NCI-H2107 treated with DMSO at 0.1 percent for 48 hours (cell line): ENCODE measurements at regions not wholly inside any gene's neighbourhood (a gene's known extent, or its start where the extent isn't known, plus 50 kb on each side); places are given as distances from the start of the nearest gene placed in this dataset.

ENCODE experiments used
- DNase-seq: peaks from one replicate; lab custom pipeline; 2025; ENCODE audit not compliant: unreplicated experiment; lab: John Stamatoyannopoulos, UW

DNA sequence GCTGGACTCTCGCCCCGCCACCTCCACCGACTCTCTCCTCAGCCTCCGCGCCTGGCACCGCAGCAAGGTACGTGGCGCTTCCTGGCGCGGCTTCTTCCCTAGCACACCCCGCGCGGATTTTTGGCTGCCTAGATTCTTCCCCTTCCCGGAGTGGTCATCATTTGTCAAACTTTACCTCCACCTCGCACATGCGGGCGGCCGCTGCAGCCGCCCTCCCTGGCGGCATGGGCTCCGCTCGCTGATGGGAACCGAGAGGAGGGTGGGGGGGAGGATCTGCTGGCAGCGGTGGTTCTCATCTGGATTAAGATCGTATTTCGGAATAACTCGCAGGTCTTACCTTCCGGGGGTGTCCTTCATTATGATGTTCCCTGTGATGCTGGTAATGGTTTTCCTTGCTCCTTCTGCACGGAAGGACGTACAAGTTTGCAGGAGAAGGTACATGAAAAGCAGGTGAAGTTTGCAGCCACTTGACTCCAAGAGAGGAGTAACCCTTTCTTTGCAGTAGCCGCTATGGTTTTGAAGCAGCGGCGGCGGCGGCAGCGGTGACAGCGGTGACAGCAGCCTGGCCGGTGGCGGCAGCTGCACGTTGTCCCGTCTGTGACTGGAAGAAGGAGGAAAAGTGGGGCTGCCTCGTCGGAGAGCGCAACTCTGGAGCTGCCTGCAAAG, 2183.9 kb upstream of the TENM3 start:
- no peak for DNase-seq

DNA sequence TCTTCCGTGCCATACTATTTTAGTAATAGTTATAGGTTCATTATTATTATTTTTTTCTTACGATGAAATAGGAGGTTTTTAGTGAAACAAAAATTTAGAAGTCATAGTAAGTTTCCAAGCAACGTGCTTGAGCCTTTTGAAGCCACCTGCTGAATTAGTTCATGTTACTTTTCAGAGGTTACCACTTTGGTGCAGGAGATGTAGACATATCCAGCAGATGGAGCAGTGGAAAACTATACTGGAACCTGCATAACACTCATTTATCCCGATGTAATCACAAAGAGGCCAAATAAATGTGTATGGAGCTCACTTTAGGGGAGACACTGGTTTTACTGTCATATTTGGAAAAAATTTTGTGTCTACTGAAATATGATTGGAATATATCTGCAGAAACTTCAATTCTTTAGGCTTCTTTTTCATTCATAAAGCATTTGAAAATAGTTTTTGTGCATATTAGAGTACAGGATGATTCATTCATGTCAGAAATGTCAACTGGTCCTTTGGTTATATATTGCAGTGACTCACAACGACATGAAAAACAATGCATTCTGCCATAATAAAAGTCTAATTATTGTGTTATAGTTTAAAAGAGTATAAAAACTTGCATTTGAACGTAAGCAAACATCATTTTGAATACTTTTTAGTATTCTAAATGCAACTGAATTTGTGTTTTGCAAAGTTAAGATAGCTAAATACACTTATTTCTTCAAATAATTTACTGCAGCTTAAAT, 2182.9 kb upstream of the TENM3 start:
- peak; percentile 8 for DNase-seq

DNA sequence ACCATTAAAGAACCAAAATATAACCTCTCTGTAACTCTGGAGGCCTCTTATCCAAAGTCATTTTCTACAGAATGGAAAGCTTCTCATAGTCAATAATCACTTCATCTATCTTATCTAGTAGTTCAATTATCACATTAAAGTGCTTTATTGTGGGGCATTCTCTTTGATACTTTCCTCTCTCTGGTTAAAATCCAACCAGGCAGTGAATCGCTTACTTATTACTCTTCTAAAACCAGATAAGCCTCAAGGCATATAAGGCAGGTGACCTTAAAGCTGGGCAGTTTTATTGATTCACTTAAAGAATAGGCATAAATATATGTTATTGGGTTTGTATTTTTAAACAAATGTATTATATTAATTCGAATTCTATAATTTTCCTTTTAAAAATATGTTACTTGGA, 2162.1 kb upstream of the TENM3 start:
- DNase-seq: no peak

DNA sequence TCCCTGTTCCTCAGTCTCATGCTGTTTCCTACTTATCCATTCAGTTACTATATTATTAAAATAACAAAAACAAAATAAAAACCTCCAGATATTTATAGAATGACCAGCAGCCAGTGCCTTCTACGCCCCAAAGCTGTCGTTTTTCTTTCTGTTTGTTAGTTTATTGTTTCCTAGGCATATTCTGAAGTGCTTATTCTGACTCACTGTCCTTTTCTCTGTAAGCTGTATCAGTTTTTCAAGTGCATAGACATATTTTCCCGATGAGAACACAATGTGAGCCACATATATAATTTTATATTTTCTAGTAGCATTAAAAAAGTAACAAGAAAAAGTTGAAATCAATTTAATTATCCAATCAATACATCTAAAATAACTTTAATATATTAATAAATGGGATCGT, 2158.6 kb upstream of the TENM3 start:
- no peak for DNase-seq

DNA sequence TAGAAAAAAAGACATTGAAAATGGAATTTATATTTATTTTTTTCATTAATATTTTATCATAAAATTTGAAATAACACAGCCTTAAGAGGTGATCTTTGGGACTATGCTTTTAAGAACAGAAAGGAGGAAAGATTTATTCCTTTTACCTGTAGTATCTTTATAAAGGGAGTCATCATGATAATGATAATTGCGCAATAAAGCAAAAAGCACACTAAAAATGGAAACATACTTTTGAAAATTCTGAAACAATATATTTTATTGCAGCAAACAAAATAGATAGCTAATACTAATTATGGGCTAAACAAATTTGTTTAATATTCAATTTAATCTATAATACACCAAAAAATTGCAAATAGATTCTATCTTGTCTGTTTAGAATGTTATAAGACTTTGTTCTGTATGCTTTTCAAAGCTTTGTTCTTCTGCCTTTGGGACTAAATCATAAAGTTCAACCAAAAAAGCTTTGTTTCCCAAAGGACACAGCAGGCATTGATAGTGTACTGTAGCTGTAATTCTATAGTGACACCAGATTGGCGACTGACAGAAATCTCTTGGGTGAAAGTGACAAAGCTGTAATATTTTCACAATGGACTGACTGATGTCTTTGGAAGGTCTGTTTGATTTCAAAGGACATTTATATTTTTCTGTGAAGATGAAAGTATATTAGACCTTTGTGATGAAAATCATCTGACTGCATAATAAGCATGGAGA, 2156.6 kb upstream of the TENM3 start:
- DNase-seq: no peak

DNA sequence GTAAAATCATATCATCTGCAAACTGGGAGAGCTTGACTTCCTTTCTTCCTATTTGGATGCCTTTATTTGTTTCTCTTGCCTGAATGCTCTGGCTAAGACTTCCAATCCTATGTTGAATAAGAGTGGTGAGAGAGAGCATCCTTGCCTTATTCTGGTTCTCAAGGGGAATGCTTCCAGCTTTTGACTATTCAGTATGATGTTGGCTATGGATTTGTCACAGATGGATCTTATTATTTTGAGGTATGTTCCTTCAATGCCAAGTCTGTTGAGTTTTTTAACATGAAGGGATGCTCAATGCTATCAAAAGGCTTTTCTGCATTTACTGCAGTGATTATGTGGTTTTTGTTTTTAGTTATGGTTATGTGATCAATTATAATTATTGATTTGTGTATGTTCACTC, 2144.6 kb upstream of the TENM3 start:
- no peak for DNase-seq

DNA sequence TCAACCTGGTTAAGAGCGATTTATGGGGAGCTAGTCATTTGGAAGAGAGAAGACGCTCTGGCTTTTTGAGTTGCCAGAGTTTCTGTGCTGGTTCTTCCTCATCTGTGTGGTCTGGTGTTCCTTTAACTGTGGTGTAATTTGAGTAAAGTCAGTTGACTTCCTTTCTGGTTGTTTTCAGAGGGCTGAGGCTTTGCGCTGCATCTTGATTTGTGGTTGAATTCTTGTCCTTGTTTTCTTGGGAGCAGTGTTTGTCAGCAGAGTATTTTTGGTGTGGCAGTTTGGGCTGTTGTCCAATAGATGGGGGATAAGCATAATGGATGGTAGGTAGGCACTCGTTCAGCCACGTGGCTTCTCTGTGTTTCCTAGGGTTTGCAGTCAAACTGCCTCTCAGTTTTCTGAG, 2143.2 kb upstream of the TENM3 start:
- no peak for DNase-seq

DNA sequence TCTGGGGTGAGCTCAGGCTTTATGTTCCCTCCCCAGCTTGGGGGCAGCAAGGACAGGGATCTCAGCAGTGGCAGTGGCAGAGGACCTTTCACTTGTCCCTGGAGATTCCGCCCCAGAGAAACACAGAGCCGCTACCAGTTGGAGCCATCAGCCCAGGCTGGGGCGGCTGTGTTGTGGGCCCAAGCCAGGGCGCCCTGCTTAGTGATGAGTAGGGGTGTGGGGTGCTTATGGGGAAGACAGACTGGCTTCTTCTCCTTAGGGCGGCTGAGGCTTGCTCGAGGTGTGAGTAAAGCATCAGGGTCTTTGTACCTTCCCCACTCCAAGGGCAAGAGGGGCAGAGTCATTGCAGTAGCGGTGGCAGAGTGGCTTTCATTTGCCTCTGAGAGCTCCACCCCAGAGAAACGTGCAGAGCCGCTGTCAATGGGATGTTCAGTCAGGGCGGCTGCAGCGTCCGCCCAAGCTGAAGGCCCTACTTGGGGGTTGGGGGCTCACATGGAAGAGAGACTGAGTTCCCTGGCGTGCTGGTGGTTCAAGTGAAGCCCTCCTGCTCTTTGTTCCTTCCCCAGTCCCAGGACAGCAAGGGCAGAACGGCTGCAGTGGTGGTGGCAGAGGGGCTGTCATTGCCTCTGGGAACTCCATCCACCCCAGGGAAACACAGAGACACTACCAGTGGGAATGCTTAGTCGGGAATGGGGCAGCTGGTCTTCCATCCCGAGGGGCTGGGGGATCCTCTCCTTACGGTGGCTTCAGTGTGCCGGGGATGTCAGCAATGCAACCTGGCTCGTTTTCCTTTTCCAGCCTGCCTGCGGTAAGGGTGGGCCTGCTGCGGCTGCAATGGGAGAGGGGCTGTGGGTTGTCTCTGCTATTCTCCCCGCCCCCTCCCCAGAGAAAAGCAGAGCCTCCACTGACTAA, 2142.5 kb upstream of the TENM3 start:
- no peak for DNase-seq

DNA sequence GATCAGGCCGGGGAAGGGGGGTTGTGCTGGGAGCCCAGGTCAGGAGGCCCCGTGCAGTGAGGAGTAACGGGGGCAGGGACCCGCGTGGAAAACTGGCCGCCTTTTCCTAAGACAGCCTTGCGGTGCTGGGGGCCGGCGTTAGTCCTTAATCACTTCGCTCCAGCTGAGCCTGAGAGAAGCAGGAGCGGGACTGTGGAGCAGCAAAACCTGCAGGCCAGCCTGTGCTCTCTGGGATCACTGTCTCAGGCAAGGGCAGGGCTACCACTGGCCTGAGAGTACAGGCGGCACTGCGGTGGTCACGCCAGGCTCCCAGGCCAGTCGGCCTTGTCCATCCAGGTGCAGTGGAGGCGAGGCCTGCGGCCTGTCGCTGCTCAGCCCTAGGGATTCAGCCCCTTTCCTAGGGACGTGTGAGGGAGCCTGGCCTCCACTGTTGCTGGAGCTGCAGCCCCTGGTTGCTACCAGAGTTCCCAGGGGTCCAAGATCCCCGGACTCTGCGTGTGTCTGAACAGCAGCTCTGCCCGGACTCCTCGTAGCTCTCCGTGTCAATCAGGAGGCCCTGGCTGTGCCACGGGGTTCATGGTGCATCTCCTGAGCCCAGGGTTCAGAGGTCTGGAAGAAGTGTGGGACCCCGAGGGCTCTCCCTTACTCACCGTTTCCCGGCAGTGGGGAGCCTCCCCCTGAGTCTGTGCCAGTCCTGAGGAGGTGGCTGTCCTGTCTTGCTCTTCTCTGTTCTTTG, 2141.7 kb upstream of the TENM3 start:
- DNase-seq: no peak

DNA sequence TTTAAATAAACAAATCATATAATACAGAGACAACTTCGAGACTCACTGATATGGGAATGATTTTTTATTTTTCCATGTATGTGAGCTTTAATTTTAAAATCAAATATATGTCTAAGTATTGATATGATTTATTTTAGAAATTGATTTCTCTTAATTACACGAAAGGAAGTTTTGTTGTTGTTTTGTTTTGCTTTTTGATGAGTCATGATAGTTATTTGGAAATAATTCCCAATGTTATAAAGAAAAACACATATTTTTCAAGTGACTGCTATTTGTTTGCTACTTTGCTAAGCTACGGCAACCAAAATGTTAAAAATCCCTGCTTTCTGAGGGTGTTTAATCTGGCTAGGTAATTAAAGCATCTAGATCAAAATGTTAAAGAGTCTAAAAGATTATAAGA, 2139.4 kb upstream of the TENM3 start:
- DNase-seq: no peak

DNA sequence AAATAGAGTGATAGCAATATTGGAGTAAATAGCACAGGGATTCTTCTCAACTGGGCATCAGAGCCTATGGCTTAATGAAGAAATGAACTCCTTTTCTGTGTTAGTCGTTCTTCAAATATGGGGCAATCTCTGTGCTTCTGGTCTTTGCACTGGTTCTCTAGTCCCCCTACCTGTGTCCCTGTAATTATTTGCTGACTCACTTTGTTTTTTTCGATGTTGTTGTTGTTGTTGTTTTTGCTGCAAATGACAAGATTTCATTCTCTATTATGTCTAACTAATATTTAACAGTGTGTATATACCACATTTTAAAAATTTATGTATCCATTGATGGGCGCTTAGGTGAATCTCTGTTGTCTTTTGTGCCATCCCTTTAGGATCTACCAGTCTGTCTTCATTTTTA, 2137.8 kb upstream of the TENM3 start:
- DNase-seq: no peak

DNA sequence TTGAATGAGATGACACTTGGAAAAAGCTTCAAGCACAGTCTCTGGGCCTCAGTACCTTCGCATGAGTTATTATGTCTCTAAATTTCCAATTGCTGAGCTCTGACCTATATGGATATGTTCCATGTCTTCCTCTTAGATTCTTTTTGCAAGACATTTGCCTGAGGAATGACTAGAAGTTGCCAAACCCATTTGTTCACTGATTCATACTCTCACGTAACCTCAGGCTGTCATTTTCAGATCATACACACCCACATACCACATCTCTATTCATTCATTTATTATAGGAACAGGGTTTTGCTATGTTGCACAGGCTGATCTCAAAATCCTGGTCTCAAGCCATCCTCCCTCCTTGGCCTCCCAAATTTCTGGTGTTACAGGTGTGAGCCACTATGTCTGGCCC, 2137.1 kb upstream of the TENM3 start:
- DNase-seq: no peak

DNA sequence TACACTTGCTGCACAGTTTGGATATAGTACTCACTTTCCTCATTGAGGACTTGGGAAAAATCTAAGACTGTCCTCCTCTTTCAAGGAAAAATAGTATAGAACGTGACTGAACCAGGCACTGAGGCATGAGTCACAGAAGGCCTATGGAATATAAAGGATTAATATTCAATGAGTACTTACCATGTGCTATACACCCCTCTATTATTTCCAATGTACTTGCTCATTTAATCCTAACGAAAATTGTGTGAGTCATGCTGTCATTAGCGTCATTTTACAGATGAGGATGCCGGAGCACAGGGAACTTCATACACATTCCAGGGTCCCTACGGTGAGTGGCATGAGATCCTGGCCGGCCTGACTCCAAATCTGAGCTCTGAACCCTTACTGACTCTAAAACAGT, 2136.2 kb upstream of the TENM3 start:
- DNase-seq: no peak

DNA sequence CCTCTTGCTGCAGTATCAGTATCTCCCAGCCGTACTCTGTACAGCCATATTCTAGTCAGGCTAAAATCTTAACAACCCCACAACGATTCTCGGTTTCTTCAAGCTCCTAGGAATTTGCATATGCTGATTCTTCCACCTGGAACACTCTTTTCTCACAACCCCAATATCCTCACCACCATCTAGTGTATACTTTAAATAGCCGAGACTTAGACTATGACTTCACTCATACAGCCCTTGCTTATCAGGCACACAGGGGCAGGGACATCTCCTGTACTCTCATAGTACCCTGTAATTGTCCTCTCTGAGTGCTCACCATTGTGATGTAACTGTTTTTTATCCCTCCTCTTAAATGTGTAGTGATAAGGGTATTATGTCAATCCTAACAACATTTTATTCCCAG, 2126.4 kb upstream of the TENM3 start:
- no peak for DNase-seq

DNA sequence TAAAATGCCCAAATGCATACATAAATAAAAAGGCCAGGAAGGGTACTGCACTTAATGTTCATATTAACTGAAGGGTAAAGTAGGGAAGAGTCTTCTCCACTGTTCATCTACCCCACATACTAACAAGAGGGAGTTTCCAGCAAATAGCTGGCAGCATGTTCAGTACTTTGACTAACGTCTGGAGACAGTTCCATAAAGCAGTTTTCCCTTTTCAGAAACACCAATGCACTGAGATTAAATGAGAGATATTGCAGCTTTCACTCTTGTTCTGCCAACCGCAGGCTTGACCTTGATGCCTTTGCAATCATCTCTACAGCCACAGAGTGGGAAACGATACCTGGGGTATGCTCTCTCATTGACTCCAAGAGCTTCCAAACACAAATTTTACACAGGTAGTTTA, 2123.1 kb upstream of the TENM3 start:
- no peak for DNase-seq

DNA sequence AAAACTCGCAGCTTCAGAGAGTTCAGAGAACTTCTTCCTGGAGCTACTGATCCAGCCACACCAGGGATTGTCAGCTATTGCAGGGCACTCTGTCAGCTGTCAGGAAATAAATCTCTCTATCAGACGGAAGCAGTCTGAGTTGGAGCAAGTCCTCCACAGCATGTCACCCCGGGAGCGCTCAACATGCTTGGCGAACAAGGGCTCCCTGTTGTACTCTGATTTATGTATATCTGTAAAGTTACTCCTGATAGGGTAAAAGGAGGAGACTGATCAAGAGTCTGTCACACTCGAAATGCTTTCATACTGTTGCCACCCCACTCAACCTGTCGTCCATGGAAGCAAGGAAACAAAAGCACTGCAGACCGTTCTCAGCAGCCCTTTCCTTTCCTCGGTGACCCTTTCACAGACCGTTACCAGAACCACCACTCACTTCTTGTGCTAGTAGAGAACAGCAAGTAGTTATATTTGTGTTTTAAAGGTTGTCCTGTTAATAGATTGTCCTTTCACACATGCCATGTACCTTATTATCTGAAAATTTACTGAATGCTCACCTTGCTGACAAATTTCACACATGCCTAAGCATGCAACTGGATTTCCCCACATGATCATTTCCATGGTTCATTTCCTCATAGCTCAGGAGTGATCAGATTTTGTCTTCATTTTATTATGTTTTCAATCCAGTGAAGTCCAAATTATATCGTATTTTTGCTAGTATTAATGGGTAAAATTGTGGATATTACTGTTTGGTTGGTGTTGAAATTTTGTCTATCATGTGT, 2108.9 kb upstream of the TENM3 start:
- no peak for DNase-seq

DNA sequence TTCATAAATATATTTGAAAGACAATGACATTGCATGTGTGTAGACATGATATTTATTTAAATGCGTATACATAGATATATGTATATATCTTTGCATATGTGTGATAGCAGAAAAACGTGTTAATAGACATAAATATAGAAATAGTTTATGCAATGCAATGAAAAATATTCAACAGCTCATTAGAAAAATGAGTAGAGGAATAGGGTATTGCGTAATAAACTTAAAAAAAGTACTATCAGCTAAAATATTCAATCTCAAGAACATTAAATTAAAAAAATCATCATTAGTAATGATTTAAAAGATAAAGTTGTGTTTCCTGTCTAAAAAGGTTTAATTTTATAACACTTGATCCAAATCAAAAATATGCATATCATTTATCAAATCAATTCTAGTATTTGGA, 2101.5 kb upstream of the TENM3 start:
- no peak for DNase-seq

DNA sequence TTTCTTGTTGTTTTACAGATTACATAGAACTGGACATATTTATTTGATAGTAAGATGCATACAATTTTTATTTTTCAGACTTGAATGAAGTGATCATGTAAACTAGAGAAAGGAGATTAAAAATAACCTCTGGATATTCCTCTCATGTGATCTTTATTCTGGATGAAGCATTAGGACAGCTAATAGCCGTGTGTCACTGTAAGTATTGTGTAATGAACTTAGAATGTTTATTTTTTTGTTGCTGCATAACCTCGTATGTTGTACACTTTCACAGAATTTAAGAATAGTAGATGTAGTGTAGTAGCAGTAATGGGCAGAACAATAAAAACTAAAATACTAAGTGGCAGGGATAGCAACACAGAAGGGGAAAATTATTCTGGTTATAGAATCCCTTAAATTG, 2094.5 kb upstream of the TENM3 start:
- no peak for DNase-seq

DNA sequence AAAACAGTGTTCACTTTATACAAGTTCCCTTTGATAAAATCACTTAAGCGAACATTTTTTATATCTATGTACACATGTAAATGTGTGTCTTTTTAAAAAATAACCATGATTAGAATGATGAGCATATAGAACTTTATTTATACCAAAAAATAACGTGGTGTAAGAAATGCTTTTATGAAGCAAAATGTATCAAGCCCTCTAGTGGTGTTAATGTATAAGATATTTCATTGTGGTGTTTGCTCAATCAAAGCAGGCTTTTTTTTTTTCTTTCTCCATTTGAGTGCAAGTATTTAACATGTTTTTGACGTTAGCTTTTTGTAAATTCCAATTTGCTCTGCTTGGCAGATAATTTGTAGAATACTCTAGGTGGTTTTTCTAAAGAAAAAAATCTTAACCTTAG, 2092.4 kb upstream of the TENM3 start:
- DNase-seq: no peak

DNA sequence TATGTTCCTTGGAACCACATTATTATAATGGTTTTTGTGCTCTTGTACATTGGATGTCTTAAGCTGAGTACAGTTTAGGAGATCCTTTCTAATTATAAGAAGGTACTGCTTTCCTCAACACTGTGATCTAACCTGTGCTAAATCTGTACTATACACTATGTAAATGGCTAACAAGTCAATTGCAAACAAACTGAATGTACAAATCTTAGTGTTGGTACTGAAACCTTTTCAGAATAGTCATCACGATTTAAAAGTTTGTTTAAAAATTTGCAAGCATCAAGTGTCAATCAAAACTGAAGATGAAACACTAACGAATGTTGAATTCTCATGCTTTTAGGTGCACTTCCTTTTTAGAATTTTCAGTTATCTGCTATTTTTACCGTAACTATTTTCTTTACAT, 2090.4 kb upstream of the TENM3 start:
- DNase-seq: no peak
